Neutrophil (primary cell): ENCODE measurements at regions not wholly inside any gene's neighbourhood (a gene's known extent, or its start where the extent isn't known, plus 50 kb on each side); places are given as distances from the start of the nearest gene placed in this dataset.
A peak's percentile ranks its signal among the peaks of the same experiment; 100 is the strongest.

Source experiments
- H3K27ac ChIP-seq: fragments of 200-600 bp; sonication (generic); 2 replicates; pipeline ENCODE4 v1.5.1; 2016; ENCODE audit warnings: mild to moderate bottlenecking, moderate library complexity
- H3K27me3 ChIP-seq: fragments of 200-600 bp; sonication (generic); 2 replicates; pipeline ENCODE4 v1.6.0; 2016; ENCODE audit warnings: mild to moderate bottlenecking
- H3K36me3 ChIP-seq: fragments of 200-600 bp; sonication (generic); 2 replicates; pipeline ENCODE4 v1.5.1; 2017
- H3K4me1 ChIP-seq, 2 experiments: fragments of 200-600 bp in 1 of 2; sonication (generic) in 1 of 2; 1 replicate in 1 of 2; 2 replicates in 1 of 2; pipeline versions ENCODE4 v1.5.1 to v1.6.1; 2013 to 2016; ENCODE audit warnings: low read depth in 1 of 2, low read length in 1 of 2, mild to moderate bottlenecking in 1 of 2, moderate library complexity in 1 of 2; ENCODE audit not compliant: control insufficient read depth in 1 of 2, insufficient read depth in 1 of 2
- H3K4me3 ChIP-seq, 2 experiments: fragments of 200-600 bp in 1 of 2; sonication (generic) in 1 of 2; 1 replicate in 1 of 2; 2 replicates in 1 of 2; pipeline ENCODE4 v1.5.1; 2013 to 2016; ENCODE audit warnings: low read depth in 1 of 2, low read length in 1 of 2, mild to moderate bottlenecking in 1 of 2, moderate library complexity in 1 of 2
- H3K9me3 ChIP-seq: fragments of 200-600 bp; sonication (generic); 2 replicates; pipeline ENCODE4 v1.5.1; 2016
- CTCF ChIP-seq: fragments of 200-600 bp; sonication (generic); IDR thresholded peaks from 2 replicates; pipeline ENCODE4 v1.5.1; 2016; ENCODE audit warnings: antibody characterized with exemption

- Histone ChIP-seq H3K27ac (no peak overlapping the region), H3K9me3 (no peaks in the 10 kb centered on the region), H3K4me3 (no peak overlapping the region), H3K27me3 (no peaks in the 10 kb centered on the region), H3K36me3 (no peaks in the 10 kb centered on the region), H3K4me1 (peaks cover 6 to 8% of the 10 kb centered on the region in 2 experiments)
- no peak for TF ChIP-seq CTCF
Measured at GRCh38 chr4:184541907-184542306, 67.6 kb upstream of the IRF2 start.

- no peaks in the 10 kb centered on the region for H3K9me3 ChIP-seq
- H3K4me3 ChIP-seq = no peak overlapping the region
- no peak for TF ChIP-seq CTCF
- H3K27me3 ChIP-seq = no peaks in the 10 kb centered on the region
- no peaks in the 10 kb centered on the region for H3K36me3 ChIP-seq
- peaks cover 22 to 24% of the 10 kb centered on the region in 2 experiments for H3K4me1 ChIP-seq
- no peak overlapping the region for H3K27ac ChIP-seq
Measured at GRCh38 chr4:184540307-184540706, 66.0 kb upstream of the IRF2 start.

GRCh38 chr4:184538023-184538599 lies 63.8 kb upstream of the IRF2 start:
- Histone ChIP-seq H3K4me3 (peak overlapping the region; percentile 83 to 97), H3K27me3 (no peaks in the 10 kb centered on the region), H3K4me1 (peaks cover 37 to 41% of the 10 kb centered on the region in 2 experiments), H3K36me3 (no peaks in the 10 kb centered on the region), H3K27ac (peak overlapping the region; percentile 96), H3K9me3 (no peaks in the 10 kb centered on the region)
- peak; percentile 86 for TF ChIP-seq CTCF

- H3K36me3 ChIP-seq = no peaks in the 10 kb centered on the region
- no peaks in the 10 kb centered on the region for H3K9me3 ChIP-seq
- no peaks in the 10 kb centered on the region for H3K27me3 ChIP-seq
- TF ChIP-seq CTCF = no peak
- peak overlapping the region; percentile 83 to 97 for H3K4me3 ChIP-seq
- H3K4me1 ChIP-seq = peaks cover 37 to 41% of the 10 kb centered on the region in 2 experiments
- peak overlapping the region; percentile 96 for H3K27ac ChIP-seq
Measured at GRCh38 chr4:184537269-184538022, 63.1 kb upstream of the IRF2 start.

GRCh38 chr4:184536881-184537248 lies 62.5 kb upstream of the IRF2 start:
- H3K4me1 ChIP-seq = peaks cover 37 to 41% of the 10 kb centered on the region in 2 experiments
- peak overlapping the region; percentile 83 to 97 for H3K4me3 ChIP-seq

More at GRCh38 chr4:184536881-184537248, 62.5 kb upstream of the IRF2 start:
- Histone ChIP-seq H3K36me3 (no peaks in the 10 kb centered on the region), H3K9me3 (no peaks in the 10 kb centered on the region), H3K27ac (peak overlapping the region; percentile 96), H3K27me3 (no peaks in the 10 kb centered on the region)
- no peak for TF ChIP-seq CTCF
